BE2C (cell line): ENCODE measurements at regions not wholly inside any gene's neighbourhood (a gene's known extent, or its start where the extent isn't known, plus 50 kb on each side); places are given as distances from the start of the nearest gene placed in this dataset.

Source experiments
- DNase-seq: peaks from one replicate; pipeline ENCODE4 v3.0.0-alpha.2; 2020
- H3K27me3 ChIP-seq: fragments of 250-450 bp; sonication (Bioruptor Pico); 2 replicates; pipeline ENCODE4 v1.5.1; 2020; ENCODE audit warnings: mild to moderate bottlenecking
- H3K36me3 ChIP-seq: fragments of 250-450 bp; sonication (Bioruptor Pico); 2 replicates; pipeline ENCODE4 v1.5.1; 2020; ENCODE audit warnings: mild to moderate bottlenecking
- H3K4me1 ChIP-seq: fragments of 250-450 bp; sonication (Bioruptor Pico); 2 replicates; pipeline ENCODE4 v1.5.1; 2020
- H3K4me3 ChIP-seq: 2 replicates; pipeline ENCODE4 v1.5.1; 2011; ENCODE audit warnings: low read depth, low read length
- H3K9me3 ChIP-seq: fragments of 250-450 bp; sonication (Bioruptor Pico); 2 replicates; pipeline ENCODE4 v1.5.1; 2020
- CTCF ChIP-seq: IDR thresholded peaks from 2 replicates; pipeline ENCODE4 v1.5.1; 2012; ENCODE audit warnings: mild to moderate bottlenecking, low read depth, low read length

GRCh38 chrX:112521676-112522075, 158.1 kb downstream of the LHFPL1 start:
- Histone ChIP-seq H3K4me1 (no peaks in the 10 kb centered on the region), H3K36me3 (no peaks in the 10 kb centered on the region), H3K9me3 (no peaks in the 10 kb centered on the region), H3K4me3 (no peak overlapping the region), H3K27me3 (no peaks in the 10 kb centered on the region)
- no peak for DNase-seq
- TF ChIP-seq CTCF = no peak

- no peaks in the 10 kb centered on the region for H3K27me3 ChIP-seq
- H3K4me1 ChIP-seq = no peaks in the 10 kb centered on the region
- TF ChIP-seq CTCF = no peak
- no peaks in the 10 kb centered on the region for H3K36me3 ChIP-seq
- no peaks in the 10 kb centered on the region for H3K9me3 ChIP-seq
- DNase-seq = no peak
- no peak overlapping the region for H3K4me3 ChIP-seq
These were observed 159.6 kb downstream of the LHFPL1 start for GRCh38 chrX:112520124-112520523.

- no peak overlapping the region for H3K4me3 ChIP-seq
- DNase-seq = no peak
- H3K9me3 ChIP-seq = no peaks in the 10 kb centered on the region
- no peaks in the 10 kb centered on the region for H3K4me1 ChIP-seq
- no peaks in the 10 kb centered on the region for H3K36me3 ChIP-seq
- no peak for TF ChIP-seq CTCF
- no peaks in the 10 kb centered on the region for H3K27me3 ChIP-seq
These were observed 166.6 kb downstream of the LHFPL1 start for GRCh38 chrX:112513154-112513553.

DNA sequence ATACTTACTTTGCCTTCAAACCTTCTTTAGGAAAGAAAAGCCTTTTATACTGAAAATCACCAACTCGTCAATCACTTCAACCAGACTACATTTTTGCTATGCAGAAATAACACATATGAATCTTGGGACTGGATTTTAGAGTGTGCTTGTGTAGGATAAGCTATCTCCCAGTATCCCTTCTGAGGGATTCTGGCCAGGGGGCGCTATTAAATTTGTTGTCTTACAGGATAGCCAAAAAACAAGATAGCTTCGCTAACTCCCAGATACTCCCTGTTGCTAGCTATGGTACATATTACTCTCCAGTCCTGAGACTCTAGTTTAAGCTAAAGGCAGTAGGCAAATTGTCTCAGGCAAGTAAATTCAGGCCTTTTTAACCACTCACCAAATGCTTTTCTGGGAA, 167.2 kb downstream of the LHFPL1 start:
- no peak overlapping the region for H3K4me3 ChIP-seq
- no peaks in the 10 kb centered on the region for H3K36me3 ChIP-seq
- peak; percentile 11 for DNase-seq
- H3K27me3 ChIP-seq = no peaks in the 10 kb centered on the region
- H3K4me1 ChIP-seq = no peaks in the 10 kb centered on the region
- TF ChIP-seq CTCF = peak; percentile 28
- no peaks in the 10 kb centered on the region for H3K9me3 ChIP-seq

- DNase-seq = no peak
- Histone ChIP-seq H3K4me1 (no peaks in the 10 kb centered on the region), H3K9me3 (no peaks in the 10 kb centered on the region), H3K36me3 (no peaks in the 10 kb centered on the region), H3K27me3 (no peaks in the 10 kb centered on the region), H3K4me3 (no peak overlapping the region)
- no peak for TF ChIP-seq CTCF
These were observed 169.1 kb downstream of the LHFPL1 start for GRCh38 chrX:112510629-112511028.

- TF ChIP-seq CTCF = no peak
- Histone ChIP-seq H3K4me1 (no peaks in the 10 kb centered on the region), H3K4me3 (no peak overlapping the region), H3K9me3 (no peaks in the 10 kb centered on the region), H3K27me3 (no peaks in the 10 kb centered on the region), H3K36me3 (no peaks in the 10 kb centered on the region)
- no peak for DNase-seq
These were observed 202.1 kb downstream of the LHFPL1 start for GRCh38 chrX:112477653-112478052.
